Activated naive CD4-positive, alpha-beta T cell treated with anti-CD3 and anti-CD28 coated beads, Interleukin-2, amount 10 ng/mL, durations not matched to agents 7 days and 5 days (primary cell): ENCODE measurements at regions not wholly inside any gene's neighbourhood (a gene's known extent, or its start where the extent isn't known, plus 50 kb on each side); places are given as distances from the start of the nearest gene placed in this dataset.
"Not testable (repeated sequence)": the region's sequence is repeated elsewhere in the genome, so short reads cannot be mapped to it uniquely, and the experiment has no call there.

Experiments
- CTCF ChIA-PET: fragments of 350-600 bp; sonication (Branson Sonifier 250); formaldehyde crosslinking; loops from one replicate; lab custom pipeline; 2021; ENCODE audit warnings: antibody characterized with exemption; lab: Charles Lee
- DNase-seq: peaks from one replicate; pipeline ENCODE4 v3.0.0-alpha.2; 2020
- H3K27ac Mint-ChIP-seq: one replicate; pipeline ENCODE4 v1.8.0; 2021; ENCODE audit warnings: mild to moderate bottlenecking, moderate library complexity, mixed read lengths
- H3K27me3 Mint-ChIP-seq: one replicate; pipeline ENCODE4 v1.8.0; 2021; ENCODE audit warnings: mild to moderate bottlenecking, mixed read lengths
- H3K36me3 Mint-ChIP-seq: one replicate; pipeline ENCODE4 v1.8.0; 2021; ENCODE audit warnings: mixed read lengths
- H3K4me1 Mint-ChIP-seq: one replicate; pipeline ENCODE4 v1.8.0; 2021; ENCODE audit warnings: mixed read lengths
- H3K4me3 Mint-ChIP-seq: one replicate; pipeline ENCODE4 v1.8.0; 2021; ENCODE audit warnings: mild to moderate bottlenecking, moderate library complexity, mixed read lengths
- H3K9me3 Mint-ChIP-seq: one replicate; pipeline ENCODE4 v1.8.0; 2021; ENCODE audit warnings: mixed read lengths

GRCh38 chr4:124869961-124870495 lies 157.5 kb upstream of the ANKRD50 start:
- Mint-ChIP-seq H3K27me3 (no peaks in the 10 kb centered on the region), H3K4me1 (no peaks in the 10 kb centered on the region), H3K27ac (no peak overlapping the region), H3K9me3 (peaks cover 2% of the 10 kb centered on the region), H3K4me3 (no peak overlapping the region), H3K36me3 (no peaks in the 10 kb centered on the region)
- CTCF ChIA-PET, result no interaction called here
- no peak for DNase-seq

- no peak overlapping the region for H3K4me3 Mint-ChIP-seq
Observed at GRCh38 chr4:124868495-124868894, 156.0 kb upstream of the ANKRD50 start.

GRCh38 chr4:124867536-124867935 lies 155.0 kb upstream of the ANKRD50 start:
- Mint-ChIP-seq H3K36me3 (no peaks in the 10 kb centered on the region), H3K4me3 (no peak overlapping the region), H3K9me3 (peaks cover 2% of the 10 kb centered on the region), H3K27me3 (no peaks in the 10 kb centered on the region), H3K4me1 (no peaks in the 10 kb centered on the region), H3K27ac (no peak overlapping the region)
- no peak for DNase-seq
- CTCF ChIA-PET, result no interaction called here

More at GRCh38 chr4:124868495-124868894, 156.0 kb upstream of the ANKRD50 start:
- Mint-ChIP-seq H3K36me3 (no peaks in the 10 kb centered on the region), H3K4me1 (no peaks in the 10 kb centered on the region), H3K27ac (no peak overlapping the region), H3K9me3 (peaks cover 2% of the 10 kb centered on the region), H3K27me3 (no peaks in the 10 kb centered on the region)
- CTCF ChIA-PET, result no interaction called here
- no peak for DNase-seq

GRCh38 chr4:124866301-124866700 lies 153.8 kb upstream of the ANKRD50 start:
- H3K4me1 Mint-ChIP-seq, result no peaks in the 10 kb centered on the region
- peaks cover 2% of the 10 kb centered on the region for H3K9me3 Mint-ChIP-seq
- no peak overlapping the region for H3K4me3 Mint-ChIP-seq
- no peak for DNase-seq
- H3K27ac Mint-ChIP-seq, result no peak overlapping the region
- H3K36me3 Mint-ChIP-seq, result no peaks in the 10 kb centered on the region
- CTCF ChIA-PET, result no interaction called here
- H3K27me3 Mint-ChIP-seq, result no peaks in the 10 kb centered on the region

GRCh38 chr4:124863040-124863545 lies 150.6 kb upstream of the ANKRD50 start:
- Mint-ChIP-seq H3K4me3 (no peak overlapping the region), H3K36me3 (no peaks in the 10 kb centered on the region), H3K27me3 (no peaks in the 10 kb centered on the region), H3K27ac (no peak overlapping the region), H3K4me1 (no peaks in the 10 kb centered on the region), H3K9me3 (no peaks in the 10 kb centered on the region)
- CTCF ChIA-PET, result no interaction called here
- no peak for DNase-seq

GRCh38 chr4:124862261-124862660 lies 149.7 kb upstream of the ANKRD50 start:
- CTCF ChIA-PET, result no interaction called here
- no peaks in the 10 kb centered on the region for H3K36me3 Mint-ChIP-seq
- H3K4me3 Mint-ChIP-seq, result no peak overlapping the region
- H3K27ac Mint-ChIP-seq, result no peak overlapping the region
- no peaks in the 10 kb centered on the region for H3K27me3 Mint-ChIP-seq
- H3K9me3 Mint-ChIP-seq, result peaks cover 2% of the 10 kb centered on the region
- H3K4me1 Mint-ChIP-seq, result no peaks in the 10 kb centered on the region
- no peak for DNase-seq

- CTCF ChIA-PET, result no interaction called here
- Mint-ChIP-seq H3K27ac (no peak overlapping the region), H3K9me3 (peaks cover 2% of the 10 kb centered on the region), H3K36me3 (no peaks in the 10 kb centered on the region), H3K4me1 (no peaks in the 10 kb centered on the region), H3K4me3 (no peak overlapping the region), H3K27me3 (no peaks in the 10 kb centered on the region)
- DNase-seq, result no peak
Observed at GRCh38 chr4:124861761-124862160, 149.2 kb upstream of the ANKRD50 start.

GRCh38 chr4:124854968-124855367 lies 142.4 kb upstream of the ANKRD50 start:
- no peak for DNase-seq

GRCh38 chr4:124851741-124852140 lies 139.2 kb upstream of the ANKRD50 start:
- Mint-ChIP-seq H3K27me3 (no peaks in the 10 kb centered on the region), H3K9me3 (peaks cover 2% of the 10 kb centered on the region), H3K27ac (no peak overlapping the region), H3K4me3 (no peak overlapping the region), H3K36me3 (no peaks in the 10 kb centered on the region), H3K4me1 (no peaks in the 10 kb centered on the region)
- CTCF ChIA-PET, result no interaction called here
- DNase-seq, result no peak

More at GRCh38 chr4:124854968-124855367, 142.4 kb upstream of the ANKRD50 start:
- H3K36me3 Mint-ChIP-seq, result no peaks in the 10 kb centered on the region
- H3K9me3 Mint-ChIP-seq, result peaks cover 3% of the 10 kb centered on the region
- no peaks in the 10 kb centered on the region for H3K4me1 Mint-ChIP-seq
- no peak overlapping the region for H3K4me3 Mint-ChIP-seq
- no peak overlapping the region for H3K27ac Mint-ChIP-seq
- CTCF ChIA-PET, result no interaction called here
- no peaks in the 10 kb centered on the region for H3K27me3 Mint-ChIP-seq

GRCh38 chr4:124846306-124846705 lies 133.8 kb upstream of the ANKRD50 start:
- Mint-ChIP-seq H3K9me3 (peaks cover 8% of the 10 kb centered on the region), H3K36me3 (no peaks in the 10 kb centered on the region), H3K27me3 (no peaks in the 10 kb centered on the region), H3K27ac (no peak overlapping the region), H3K4me3 (no peak overlapping the region), H3K4me1 (no peaks in the 10 kb centered on the region)
- DNase-seq, result no peak
- CTCF ChIA-PET, result no interaction called here

GRCh38 chr4:124839786-124840390 lies 127.4 kb upstream of the ANKRD50 start:
- DNase-seq, result no peak
- CTCF ChIA-PET, result no interaction called here
- H3K36me3 Mint-ChIP-seq, result no peaks in the 10 kb centered on the region
- H3K4me3 Mint-ChIP-seq, result no peak overlapping the region
- no peaks in the 10 kb centered on the region for H3K4me1 Mint-ChIP-seq
- no peak overlapping the region for H3K27ac Mint-ChIP-seq
- peaks cover 33% of the 10 kb centered on the region for H3K9me3 Mint-ChIP-seq
- no peaks in the 10 kb centered on the region for H3K27me3 Mint-ChIP-seq

GRCh38 chr4:124833831-124834505 lies 121.4 kb upstream of the ANKRD50 start:
- H3K27ac Mint-ChIP-seq, result no peak overlapping the region
- H3K4me1 Mint-ChIP-seq, result no peaks in the 10 kb centered on the region
- H3K4me3 Mint-ChIP-seq, result no peak overlapping the region
- DNase-seq, result no peak
- no peaks in the 10 kb centered on the region for H3K27me3 Mint-ChIP-seq
- CTCF ChIA-PET, result no interaction called here
- H3K36me3 Mint-ChIP-seq, result no peaks in the 10 kb centered on the region
- H3K9me3 Mint-ChIP-seq, result peaks cover 13% of the 10 kb centered on the region

- H3K4me1 Mint-ChIP-seq, result no peaks in the 10 kb centered on the region
- no peak overlapping the region for H3K4me3 Mint-ChIP-seq
- H3K9me3 Mint-ChIP-seq, result no peaks in the 10 kb centered on the region
- no peaks in the 10 kb centered on the region for H3K27me3 Mint-ChIP-seq
- DNase-seq, result no peak
- no peak overlapping the region for H3K27ac Mint-ChIP-seq
- H3K36me3 Mint-ChIP-seq, result no peaks in the 10 kb centered on the region
- CTCF ChIA-PET, result no interaction called here
Observed at GRCh38 chr4:124828382-124828781, 115.8 kb upstream of the ANKRD50 start.

GRCh38 chr4:124817531-124817930 lies 105.0 kb upstream of the ANKRD50 start:
- CTCF ChIA-PET, result no interaction called here
- no peak for DNase-seq
- Mint-ChIP-seq H3K4me3 (no peak overlapping the region), H3K27ac (no peak overlapping the region), H3K9me3 (peaks cover 4% of the 10 kb centered on the region), H3K36me3 (no peaks in the 10 kb centered on the region), H3K4me1 (no peaks in the 10 kb centered on the region), H3K27me3 (no peaks in the 10 kb centered on the region)

GRCh38 chr4:124812203-124812602 lies 99.7 kb upstream of the ANKRD50 start:
- CTCF ChIA-PET, DNase-seq, H3K4me1 Mint-ChIP-seq, H3K36me3 Mint-ChIP-seq, H3K4me3 Mint-ChIP-seq, H3K27me3 Mint-ChIP-seq, H3K27ac Mint-ChIP-seq, H3K9me3 Mint-ChIP-seq: not testable (repeated sequence)
